IMR-90 (cell line): ENCODE measurements at regions not wholly inside any gene's neighbourhood (a gene's known extent, or its start where the extent isn't known, plus 50 kb on each side); places are given as distances from the start of the nearest gene placed in this dataset.

Experiments
- ATAC-seq: fragments of 200-7000 bp; cut with Tn5 transposase; 2 replicates; pipeline ENCODE4 v1.9.1; 2020; ENCODE audit warnings: low read depth, mild to moderate bottlenecking, moderate library complexity
- BruUV-seq: library from RNA; stranded (reverse); fragments of 400-500 nt; replicated peaks from 2 replicates; lab custom pipeline; 2021; lab: Mats Ljungman, UMichigan
- CTCF ChIA-PET: fragments of 300-600 bp; formaldehyde crosslinking; extraction: SDS; loops from one replicate; lab custom pipeline; 2021; ENCODE audit warnings: antibody characterized with exemption; lab: Yijun Ruan, JAX
- POLR2A ChIA-PET: fragments of 300-600 bp; sonication (Branson Sonifier 250); formaldehyde crosslinking; loops from one replicate; lab custom pipeline; 2022; ENCODE audit warnings: antibody characterized with exemption; ENCODE audit not compliant: unreplicated experiment; lab: Charles Lee
- DNase-seq: peaks from one replicate; pipeline ENCODE4 v3.0.0; 2013
- H2AFZ ChIP-seq: replicated peaks from 2 replicates; pipeline ENCODE3; 2013; ENCODE audit warnings: low read length, mild to moderate bottlenecking; ENCODE audit not compliant: poor library complexity
- H2AK5ac ChIP-seq: 2 replicates; pipeline ENCODE4 v1.6.1; 2013; ENCODE audit warnings: low read depth, low read length, inconsistent platforms
- H2AK9ac ChIP-seq: replicated peaks from 2 replicates; pipeline ENCODE3; 2013; ENCODE audit warnings: mild to moderate bottlenecking, low read depth, low read length, moderate library complexity; ENCODE audit not compliant: poor library complexity
- H2BK120ac ChIP-seq: 2 replicates; pipeline ENCODE4 v1.6.1; 2013; ENCODE audit warnings: low read depth, low read length, inconsistent platforms
- H2BK15ac ChIP-seq: 3 replicates; pipeline ENCODE4 v1.6.1; 2013; ENCODE audit warnings: low read depth, low read length, inconsistent platforms
- H2BK20ac ChIP-seq: 2 replicates; pipeline ENCODE4 v1.6.1; 2013; ENCODE audit warnings: low read depth, mild to moderate bottlenecking, inconsistent platforms, low read length, moderate library complexity
- H2BK5ac ChIP-seq: 2 replicates; pipeline ENCODE4 v1.6.1; 2013; ENCODE audit warnings: mild to moderate bottlenecking, low read depth, low read length, inconsistent platforms; ENCODE audit not compliant: poor library complexity, severe bottlenecking
- H3K14ac ChIP-seq: replicated peaks from 2 replicates; pipeline ENCODE4 v1.6.1; 2013; ENCODE audit warnings: low read depth, low read length, inconsistent platforms
- H3K18ac ChIP-seq: 2 replicates; pipeline ENCODE4 v1.6.1; 2013; ENCODE audit warnings: low read depth, low read length, control low read depth
- H3K23ac ChIP-seq: 2 replicates; pipeline ENCODE4 v1.6.1; 2013; ENCODE audit warnings: low read depth, low read length, inconsistent platforms
- H3K27ac ChIP-seq: 2 replicates; pipeline ENCODE4 v1.5.1; 2013; ENCODE audit warnings: mild to moderate bottlenecking, control low read depth, low read length; ENCODE audit not compliant: insufficient read depth
- H3K27me3 ChIP-seq: 2 replicates; pipeline ENCODE4 v1.6.1; 2013; ENCODE audit warnings: low read length; ENCODE audit not compliant: control insufficient read depth, insufficient read depth
- H3K36me3 ChIP-seq: 2 replicates; pipeline ENCODE4 v1.6.1; 2013; ENCODE audit warnings: low read length, mixed read lengths; ENCODE audit not compliant: control insufficient read depth, insufficient read depth
- H3K4ac ChIP-seq: 2 replicates; pipeline ENCODE4 v1.6.1; 2013; ENCODE audit warnings: low read depth, low read length, inconsistent platforms
- H3K4me1 ChIP-seq: 2 replicates; pipeline ENCODE4 v1.6.1; 2013; ENCODE audit warnings: low read length, mixed read lengths; ENCODE audit not compliant: control insufficient read depth, insufficient read depth
- H3K4me2 ChIP-seq: 2 replicates; pipeline ENCODE4 v1.6.1; 2013; ENCODE audit warnings: low read depth, mild to moderate bottlenecking, control low read depth, low read length, moderate library complexity
- H3K4me3 ChIP-seq: 2 replicates; pipeline ENCODE4 v1.5.1; 2013; ENCODE audit warnings: low read depth, mild to moderate bottlenecking, control low read depth, low read length, moderate library complexity; ENCODE audit not compliant: insufficient read depth
- H3K56ac ChIP-seq: 2 replicates; pipeline ENCODE4 v1.6.1; 2013; ENCODE audit warnings: low read length, inconsistent platforms; ENCODE audit not compliant: insufficient read depth; ENCODE audit errors: extremely low read depth
- H3K79me1 ChIP-seq, 2 experiments: 2 replicates each; pipeline ENCODE4 v1.6.1; 2013; ENCODE audit warnings: low read length in 2 of 2, inconsistent platforms in 1 of 2, low read depth in 1 of 2
- H3K9ac ChIP-seq: 2 replicates; pipeline ENCODE4 v1.6.1; 2013; ENCODE audit warnings: low read depth, low read length, control low read depth
- H3K9me1 ChIP-seq: 2 replicates; pipeline ENCODE4 v1.6.1; 2013; ENCODE audit warnings: low read length, inconsistent platforms; ENCODE audit not compliant: insufficient read depth
- H3K9me3 ChIP-seq: 2 replicates; pipeline ENCODE4 v1.6.1; 2013; ENCODE audit warnings: low read length; ENCODE audit not compliant: control insufficient read depth, insufficient read depth
- H4K20me1 ChIP-seq: 2 replicates; pipeline ENCODE4 v1.6.1; 2013; ENCODE audit warnings: low read length, inconsistent platforms; ENCODE audit not compliant: insufficient read depth
- H4K5ac ChIP-seq: 2 replicates; pipeline ENCODE4 v1.6.1; 2013; ENCODE audit warnings: mild to moderate bottlenecking, low read depth, low read length, control low read depth
- H4K8ac ChIP-seq, 2 experiments: 2 replicates each; pipeline ENCODE4 v1.6.1; 2013; ENCODE audit warnings: low read depth in 2 of 2, low read length in 2 of 2, control low read depth in 1 of 2, inconsistent platforms in 1 of 2
- H4K91ac ChIP-seq: 2 replicates; pipeline ENCODE4 v1.6.1; 2013; ENCODE audit warnings: low read depth, low read length, inconsistent platforms; ENCODE audit not compliant: insufficient read depth
- CHD1 ChIP-seq: IDR thresholded peaks from 2 replicates; pipeline ENCODE4 v1.6.1; 2012; ENCODE audit warnings: low read depth, low read length, improper control_type of control experiment
- MXI1 ChIP-seq: IDR thresholded peaks from 2 replicates; pipeline ENCODE4 v1.6.1; 2012; ENCODE audit warnings: low read depth, mild to moderate bottlenecking, low read length, moderate library complexity, borderline replicate concordance
- RCOR1 ChIP-seq: IDR thresholded peaks from 2 replicates; pipeline ENCODE4 v1.6.1; 2012; ENCODE audit warnings: mild to moderate bottlenecking, low read length, improper control_type of control experiment; ENCODE audit not compliant: insufficient replicate concordance
- dilution Hi-C: fragments of 300-500 bp; cut with HindIII; formaldehyde crosslinking; loops from one replicate; pipeline ENCODE4 v1.14.3; 2018; ENCODE audit warnings: low sequenced_read_pairs; ENCODE audit not compliant: unreplicated experiment
- in situ Hi-C: fragments of 300-500 bp; cut with MboI; formaldehyde crosslinking; loops from 3 replicates; pipeline ENCODE4 v1.14.3; 2019; ENCODE audit warnings: low sequenced_read_pairs, inconsistent platforms, mixed read lengths
- intact Hi-C: fragments of 100-400 bp; cut with micrococcal nuclease; formaldehyde crosslinking; loops from 2 replicates; pipeline ENCODE4 v1.10.0; 2022
- TF ChIP-seq, protein P1 (sequence below): conservative IDR thresholded peaks from 2 replicates; pipeline ENCODE4 v1.5.1; 2012; ENCODE audit warnings: mild to moderate bottlenecking, low read depth, low read length, improper control_type of control experiment
- TF ChIP-seq, protein P2 (sequence below): fragments of 150-350 bp; IDR thresholded peaks from 2 replicates; pipeline ENCODE4 v1.6.1; 2016; ENCODE audit warnings: low read depth, mild to moderate bottlenecking, low read length, moderate library complexity, borderline replicate concordance

DNA sequence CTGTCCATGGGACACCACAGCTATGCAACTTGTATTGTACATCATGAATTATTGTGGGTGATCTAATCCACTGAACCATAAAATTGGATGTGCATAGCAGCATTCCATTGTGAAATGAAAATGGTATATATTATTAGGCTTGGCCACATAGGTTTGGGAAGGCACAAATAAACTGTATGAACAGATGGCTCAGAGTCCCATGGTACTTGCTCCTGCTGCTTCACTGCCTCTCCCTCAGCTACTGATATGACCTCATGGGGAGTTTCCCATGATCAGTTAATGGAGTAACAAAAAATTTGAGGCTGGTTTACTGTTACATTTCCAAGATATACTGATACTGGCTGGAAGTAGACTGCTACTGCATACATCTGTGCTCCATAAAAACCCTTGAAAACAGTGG, 152.7 kb upstream of the NEGR1 start:
- intact Hi-C loops = no loop called here
- POLR2A ChIA-PET = no interaction called here
- no peak for ATAC-seq

More for the DNA sequence above, 152.7 kb upstream of the NEGR1 start:
- Histone ChIP-seq H2BK5ac (no peak overlapping the region), H4K5ac (no peak overlapping the region), H3K4me2 (no peak overlapping the region), H3K4me3 (no peak overlapping the region), H3K18ac (no peak overlapping the region), H3K9ac (no peak overlapping the region), H2BK120ac (no peak overlapping the region), H2AK9ac (no peak overlapping the region), H4K8ac (no peak overlapping the region), H2AFZ (no peak overlapping the region), H2BK15ac (no peak overlapping the region), H3K14ac (no peak overlapping the region), H4K20me1 (no peaks in the 10 kb centered on the region), H3K4me1 (peaks cover 2% of the 10 kb centered on the region; the same call in 1 of the 2 replicates), H3K27me3 (no peaks in the 10 kb centered on the region), H3K27ac (no peak overlapping the region), H3K23ac (no peak overlapping the region), H3K56ac (no peak overlapping the region), H3K9me1 (no peaks in the 10 kb centered on the region), H2AK5ac (no peak overlapping the region), H3K4ac (no peak overlapping the region), H3K9me3 (no peaks in the 10 kb centered on the region), H2BK20ac (no peak overlapping the region), H4K91ac (no peak overlapping the region), H3K36me3 (no peaks in the 10 kb centered on the region), H3K79me1 (no peaks in the 10 kb centered on the region)
- dilution Hi-C loops = no loop called here
- in situ Hi-C loops = no loop called here
- no TSS peak for BruUV-seq
- CTCF ChIA-PET = interaction anchor here (0.6 kb wide), 1 partner anchor 24 kb away, joined by 4 read pairs; no protein-coding TSS in a partner anchor
- TF ChIP-seq RCOR1 (no peak), CHD1 (no peak), MXI1 (no peak)
- TF ChIP-seq, protein P1, sequence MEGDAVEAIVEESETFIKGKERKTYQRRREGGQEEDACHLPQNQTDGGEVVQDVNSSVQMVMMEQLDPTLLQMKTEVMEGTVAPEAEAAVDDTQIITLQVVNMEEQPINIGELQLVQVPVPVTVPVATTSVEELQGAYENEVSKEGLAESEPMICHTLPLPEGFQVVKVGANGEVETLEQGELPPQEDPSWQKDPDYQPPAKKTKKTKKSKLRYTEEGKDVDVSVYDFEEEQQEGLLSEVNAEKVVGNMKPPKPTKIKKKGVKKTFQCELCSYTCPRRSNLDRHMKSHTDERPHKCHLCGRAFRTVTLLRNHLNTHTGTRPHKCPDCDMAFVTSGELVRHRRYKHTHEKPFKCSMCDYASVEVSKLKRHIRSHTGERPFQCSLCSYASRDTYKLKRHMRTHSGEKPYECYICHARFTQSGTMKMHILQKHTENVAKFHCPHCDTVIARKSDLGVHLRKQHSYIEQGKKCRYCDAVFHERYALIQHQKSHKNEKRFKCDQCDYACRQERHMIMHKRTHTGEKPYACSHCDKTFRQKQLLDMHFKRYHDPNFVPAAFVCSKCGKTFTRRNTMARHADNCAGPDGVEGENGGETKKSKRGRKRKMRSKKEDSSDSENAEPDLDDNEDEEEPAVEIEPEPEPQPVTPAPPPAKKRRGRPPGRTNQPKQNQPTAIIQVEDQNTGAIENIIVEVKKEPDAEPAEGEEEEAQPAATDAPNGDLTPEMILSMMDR = no peak
- TF ChIP-seq, protein P2, sequence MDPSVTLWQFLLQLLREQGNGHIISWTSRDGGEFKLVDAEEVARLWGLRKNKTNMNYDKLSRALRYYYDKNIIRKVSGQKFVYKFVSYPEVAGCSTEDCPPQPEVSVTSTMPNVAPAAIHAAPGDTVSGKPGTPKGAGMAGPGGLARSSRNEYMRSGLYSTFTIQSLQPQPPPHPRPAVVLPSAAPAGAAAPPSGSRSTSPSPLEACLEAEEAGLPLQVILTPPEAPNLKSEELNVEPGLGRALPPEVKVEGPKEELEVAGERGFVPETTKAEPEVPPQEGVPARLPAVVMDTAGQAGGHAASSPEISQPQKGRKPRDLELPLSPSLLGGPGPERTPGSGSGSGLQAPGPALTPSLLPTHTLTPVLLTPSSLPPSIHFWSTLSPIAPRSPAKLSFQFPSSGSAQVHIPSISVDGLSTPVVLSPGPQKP = no peak
- DNase-seq = peak; percentile 80
